A673 (cell line): ENCODE measurements at regions not wholly inside any gene's neighbourhood (a gene's known extent, or its start where the extent isn't known, plus 50 kb on each side); places are given as distances from the start of the nearest gene placed in this dataset.

Experiments used
- BruUV-seq: library from RNA; stranded (reverse); fragments of 400-500 nt; replicated peaks from 2 replicates; lab custom pipeline; 2021; lab: Mats Ljungman, UMichigan
- CTCF ChIA-PET: fragments of 300-600 bp; sonication (Branson Sonifier 250); formaldehyde crosslinking; loops from one replicate; lab custom pipeline; 2022; ENCODE audit warnings: antibody characterized with exemption; lab: Charles Lee
- POLR2A ChIA-PET: fragments of 300-600 bp; sonication (Branson Sonifier 250); formaldehyde crosslinking; loops from one replicate; lab custom pipeline; 2022; ENCODE audit warnings: antibody characterized with exemption; ENCODE audit not compliant: low non-redundant PET; lab: Charles Lee
- DNase-seq: peaks from one replicate; pipeline ENCODE4 v3.0.0-alpha.2; 2015; ENCODE audit warnings: low spot score
- H3K27ac ChIP-seq: fragments of 200-600 bp; sonication (generic); 2 replicates; pipeline ENCODE4 v1.5.1; 2016; ENCODE audit warnings: mixed run types, low read depth, mild to moderate bottlenecking, mixed read lengths, antibody characterized with exemption, low read length; ENCODE audit not compliant: poor library complexity, severe bottlenecking
- H3K27me3 ChIP-seq: fragments of 200-600 bp; sonication (generic); replicated peaks from 2 replicates; pipeline ENCODE4 v1.6.1; 2017; ENCODE audit warnings: mixed run types, low read depth, mild to moderate bottlenecking, mixed read lengths, antibody characterized with exemption, low read length; ENCODE audit not compliant: insufficient read depth, poor library complexity
- H3K36me3 ChIP-seq: fragments of 200-600 bp; sonication (generic); 2 replicates; pipeline ENCODE4 v1.6.1; 2016; ENCODE audit warnings: mixed run types, mild to moderate bottlenecking, mixed read lengths, antibody characterized with exemption, low read length; ENCODE audit not compliant: insufficient read depth, poor library complexity, severe bottlenecking
- H3K4me1 ChIP-seq: fragments of 200-600 bp; sonication (generic); 2 replicates; pipeline ENCODE4 v1.6.1; 2017; ENCODE audit warnings: mixed run types, mild to moderate bottlenecking, mixed read lengths, antibody characterized with exemption, low read length; ENCODE audit not compliant: insufficient read depth, poor library complexity, severe bottlenecking
- H3K4me3 ChIP-seq: fragments of 200-600 bp; sonication (generic); 2 replicates; pipeline ENCODE4 v1.5.1; 2016; ENCODE audit warnings: low read depth, mixed run types, mild to moderate bottlenecking, mixed read lengths, low read length; ENCODE audit not compliant: poor library complexity, severe bottlenecking
- H3K9me3 ChIP-seq: fragments of 200-600 bp; sonication (generic); 2 replicates; pipeline ENCODE4 v1.6.1; 2016; ENCODE audit warnings: mixed run types, low read depth, mild to moderate bottlenecking, mixed read lengths, antibody characterized with exemption, low read length; ENCODE audit not compliant: poor library complexity, severe bottlenecking
- CTCF ChIP-seq: fragments of 300-800, 200-600 bp; sonication (generic); conservative IDR thresholded peaks from 2 replicates; pipeline ENCODE4 v1.5.1; 2017; ENCODE audit warnings: low read depth, mild to moderate bottlenecking, antibody characterized with exemption, low read length, moderate library complexity, mixed read lengths
- EZH2 ChIP-seq: fragments of 200-600 bp; sonication (generic); IDR thresholded peaks from 2 replicates; pipeline ENCODE4 v1.6.1; 2017; ENCODE audit warnings: borderline replicate concordance, low read depth, mild to moderate bottlenecking, mixed read lengths, antibody characterized with exemption, low read length; ENCODE audit not compliant: poor library complexity, severe bottlenecking
- intact Hi-C: fragments of 100-400 bp; cut with micrococcal nuclease; formaldehyde crosslinking; loops from one replicate; pipeline ENCODE4 v1.10.0; 2022; ENCODE audit not compliant: unreplicated experiment

DNA sequence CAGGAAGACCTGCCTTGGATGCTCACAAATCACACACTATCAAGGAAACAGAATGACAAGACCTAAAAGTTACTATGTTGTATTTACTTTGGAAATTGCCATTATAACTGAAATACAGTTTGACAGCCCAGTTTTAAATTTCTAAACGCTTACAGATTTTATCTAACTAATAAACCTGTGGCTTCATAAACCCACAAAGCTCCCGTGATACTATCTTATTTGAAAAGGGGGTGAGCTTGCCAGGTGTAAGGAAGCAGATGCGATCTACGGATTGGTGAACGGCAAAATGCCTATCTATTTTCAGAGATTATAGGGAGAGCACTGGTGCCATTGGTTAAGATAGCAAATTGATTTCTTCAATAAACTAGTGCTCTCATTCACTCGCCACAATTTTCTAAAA lies 485.5 kb downstream of the BCAT1 start:
- no TSS peak for BruUV-seq

GRCh38 chr12:24462946-24463345 lies 486.0 kb downstream of the BCAT1 start:
- TF ChIP-seq EZH2 (no peak), CTCF (no peak)
- POLR2A ChIA-PET, result no interaction called here

More for the DNA sequence above, 485.5 kb downstream of the BCAT1 start:
- Histone ChIP-seq H3K36me3 (no peaks in the 10 kb centered on the region), H3K27ac (no peak overlapping the region), H3K4me1 (peaks cover 5% of the 10 kb centered on the region), H3K27me3 (no peaks in the 10 kb centered on the region), H3K4me3 (no peak overlapping the region), H3K9me3 (no peaks in the 10 kb centered on the region)
- intact Hi-C loops, result no loop called here
- TF ChIP-seq EZH2 (no peak), CTCF (no peak)
- CTCF ChIA-PET, result no interaction called here
- DNase-seq, result no peak
- POLR2A ChIA-PET, result no interaction called here

DNA sequence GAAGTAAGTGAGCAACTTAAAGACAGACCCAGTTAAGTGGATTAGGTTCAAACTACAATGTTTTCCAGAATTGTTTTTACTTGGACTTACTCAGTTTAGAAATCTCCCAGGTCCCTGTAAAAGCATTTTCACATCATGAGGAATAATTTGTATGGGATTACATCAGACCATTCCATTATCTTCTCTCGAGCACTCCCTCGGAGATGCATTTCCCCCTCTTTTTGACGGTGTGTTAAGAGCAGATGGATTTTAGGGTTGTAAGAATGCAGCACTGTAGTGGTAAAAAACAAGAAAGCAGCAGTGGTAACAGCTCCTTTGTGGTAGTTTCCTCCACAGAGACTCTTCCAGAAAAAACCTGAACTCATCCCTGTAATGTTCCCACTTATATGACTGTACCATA lies 488.4 kb downstream of the BCAT1 start:
- no peaks in the 10 kb centered on the region for H3K27me3 ChIP-seq
- no peaks in the 10 kb centered on the region for H3K9me3 ChIP-seq
- H3K4me3 ChIP-seq, result no peak overlapping the region
- peaks cover 4% of the 10 kb centered on the region for H3K4me1 ChIP-seq
- no peaks in the 10 kb centered on the region for H3K36me3 ChIP-seq
- DNase-seq, result peak; percentile 10
- CTCF ChIA-PET, result no interaction called here
- POLR2A ChIA-PET, result no interaction called here
- no TSS peak for BruUV-seq
- intact Hi-C loops, result no loop called here
- TF ChIP-seq CTCF (no peak), EZH2 (no peak)
- no peak overlapping the region for H3K27ac ChIP-seq

More at GRCh38 chr12:24462946-24463345, 486.0 kb downstream of the BCAT1 start:
- H3K27ac ChIP-seq, result no peak overlapping the region
- intact Hi-C loops, result no loop called here
- peaks cover 5% of the 10 kb centered on the region for H3K4me1 ChIP-seq
- CTCF ChIA-PET, result no interaction called here
- no TSS peak for BruUV-seq
- DNase-seq, result no peak
- H3K36me3 ChIP-seq, result no peaks in the 10 kb centered on the region
- H3K4me3 ChIP-seq, result no peak overlapping the region
- no peaks in the 10 kb centered on the region for H3K27me3 ChIP-seq
- no peaks in the 10 kb centered on the region for H3K9me3 ChIP-seq
